ENCODE measurements at regions not wholly inside any gene's neighbourhood (a gene's known extent, or its start where the extent isn't known, plus 50 kb on each side); places are given as distances from the start of the nearest gene placed in this dataset.

GRCh38 chr12:65663097-65663496 lies 161.2 kb upstream of the HMGA2 start:
- DNase-seq (ENCODE audit: low read depth, low spot score), result no peak
- H3K4me3 ChIP-seq (ENCODE audit: low read depth, low read length), result no peak overlapping the region
- TF ChIP-seq, protein P1, sequence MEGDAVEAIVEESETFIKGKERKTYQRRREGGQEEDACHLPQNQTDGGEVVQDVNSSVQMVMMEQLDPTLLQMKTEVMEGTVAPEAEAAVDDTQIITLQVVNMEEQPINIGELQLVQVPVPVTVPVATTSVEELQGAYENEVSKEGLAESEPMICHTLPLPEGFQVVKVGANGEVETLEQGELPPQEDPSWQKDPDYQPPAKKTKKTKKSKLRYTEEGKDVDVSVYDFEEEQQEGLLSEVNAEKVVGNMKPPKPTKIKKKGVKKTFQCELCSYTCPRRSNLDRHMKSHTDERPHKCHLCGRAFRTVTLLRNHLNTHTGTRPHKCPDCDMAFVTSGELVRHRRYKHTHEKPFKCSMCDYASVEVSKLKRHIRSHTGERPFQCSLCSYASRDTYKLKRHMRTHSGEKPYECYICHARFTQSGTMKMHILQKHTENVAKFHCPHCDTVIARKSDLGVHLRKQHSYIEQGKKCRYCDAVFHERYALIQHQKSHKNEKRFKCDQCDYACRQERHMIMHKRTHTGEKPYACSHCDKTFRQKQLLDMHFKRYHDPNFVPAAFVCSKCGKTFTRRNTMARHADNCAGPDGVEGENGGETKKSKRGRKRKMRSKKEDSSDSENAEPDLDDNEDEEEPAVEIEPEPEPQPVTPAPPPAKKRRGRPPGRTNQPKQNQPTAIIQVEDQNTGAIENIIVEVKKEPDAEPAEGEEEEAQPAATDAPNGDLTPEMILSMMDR (IDR thresholded peaks at IDR 0.05; ENCODE audit: low read depth, low read length), result no peak
- in situ Hi-C loops (cut with HindIII; ENCODE audit: low sequenced_read_pairs), result no loop called here

DNA sequence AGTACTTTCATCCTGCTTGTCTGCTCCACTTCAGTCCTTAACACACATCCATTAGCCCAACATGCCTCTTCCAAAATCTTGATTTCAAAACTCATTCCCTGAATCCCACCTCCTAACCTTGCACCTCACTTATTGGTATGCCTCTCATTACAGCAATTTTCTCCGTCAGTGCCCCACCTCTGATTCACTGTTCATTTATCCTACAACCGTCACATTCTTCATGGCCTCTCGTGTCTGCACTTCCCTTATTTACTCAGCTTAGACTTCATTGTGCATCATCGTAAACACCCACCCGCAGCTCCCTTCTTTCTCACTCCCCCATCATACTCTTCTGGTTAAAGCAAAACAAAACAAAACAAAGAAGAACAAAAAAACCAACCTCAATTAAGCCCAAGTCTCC lies 160.6 kb upstream of the HMGA2 start:
- TF ChIP-seq, protein P1 (IDR thresholded peaks at IDR 0.05; ENCODE audit: low read depth, low read length), result no peak
- peak; percentile 56 for DNase-seq (ENCODE audit: low read depth, low spot score)
- H3K4me3 ChIP-seq (ENCODE audit: low read depth, low read length), result no peak overlapping the region
- in situ Hi-C loops (cut with HindIII; ENCODE audit: low sequenced_read_pairs), result no loop called here

DNA sequence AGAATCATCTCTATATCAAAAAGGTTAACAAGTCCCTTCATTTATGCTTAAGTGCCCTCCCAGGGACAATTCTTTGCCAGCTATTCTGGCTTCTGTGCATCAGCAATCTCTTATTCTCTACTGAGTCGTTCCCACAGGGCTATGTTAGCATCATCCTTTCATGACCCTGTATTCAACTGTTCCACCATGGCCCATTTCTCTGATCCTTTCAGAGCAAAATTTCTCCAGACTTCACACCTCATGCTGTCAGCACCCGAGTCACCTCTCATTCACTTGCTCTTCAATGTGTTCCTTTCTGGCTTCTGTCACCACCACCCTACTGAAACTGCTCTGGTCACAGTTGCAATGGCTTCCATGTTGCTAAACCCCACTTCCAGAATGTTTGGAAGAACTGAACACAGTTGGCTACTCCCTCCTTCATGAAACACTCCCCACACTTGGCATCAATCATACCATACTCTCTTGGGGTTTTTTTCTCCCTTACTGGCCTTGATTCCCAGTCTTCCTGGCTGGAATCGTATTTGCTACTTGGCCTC lies 159.5 kb upstream of the HMGA2 start:
- no peak for DNase-seq (ENCODE audit: low read depth, low spot score)
- TF ChIP-seq, protein P1 (IDR thresholded peaks at IDR 0.05; ENCODE audit: low read depth, low read length), result no peak
- in situ Hi-C loops (cut with HindIII; ENCODE audit: low sequenced_read_pairs), result no loop called here
- H3K4me3 ChIP-seq (ENCODE audit: low read depth, low read length), result no peak overlapping the region

DNA sequence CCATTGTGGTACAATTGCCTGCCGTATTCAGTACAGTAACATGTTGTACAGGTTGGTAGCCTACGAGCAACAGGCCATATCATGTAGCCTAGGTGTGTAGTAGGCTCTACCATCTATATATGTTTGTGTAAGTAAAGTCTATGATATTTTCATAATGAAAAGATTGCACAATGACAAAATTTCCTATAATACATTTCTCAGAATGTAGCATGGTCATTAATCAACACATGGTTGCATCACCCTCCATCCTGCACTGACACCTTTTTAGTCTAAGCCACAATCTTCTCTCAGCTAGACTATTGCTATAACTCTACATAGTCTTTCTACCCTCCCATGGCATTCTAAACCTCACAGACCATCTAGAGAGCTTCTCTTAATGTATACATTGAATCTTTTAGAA lies 158.5 kb upstream of the HMGA2 start:
- in situ Hi-C loops (cut with HindIII; ENCODE audit: low sequenced_read_pairs), result no loop called here
- no peak overlapping the region for H3K4me3 ChIP-seq (ENCODE audit: low read depth, low read length)
- TF ChIP-seq, protein P1 (IDR thresholded peaks at IDR 0.05; ENCODE audit: low read depth, low read length), result no peak
- no peak for DNase-seq (ENCODE audit: low read depth, low spot score)

DNA sequence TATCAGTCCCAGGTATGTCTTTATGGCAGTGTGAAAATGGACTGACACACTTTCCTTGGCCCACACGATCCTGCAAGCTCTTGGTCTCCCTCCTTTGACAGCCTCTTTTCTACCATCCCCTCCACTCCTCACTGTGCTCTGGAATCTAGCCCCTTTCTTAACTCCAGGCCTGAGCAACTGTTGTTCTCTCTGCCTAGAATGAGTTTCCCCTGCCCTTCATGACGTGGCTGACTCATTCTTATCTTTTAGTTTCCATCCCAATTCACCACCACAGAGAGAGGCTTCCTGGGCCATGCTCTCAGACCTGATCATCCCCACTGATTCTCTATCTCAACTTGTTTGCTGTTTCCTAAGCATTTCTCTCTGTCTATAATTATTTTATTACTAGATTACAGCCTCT lies 157.4 kb upstream of the HMGA2 start:
- TF ChIP-seq, protein P1 (IDR thresholded peaks at IDR 0.05; ENCODE audit: low read depth, low read length), result no peak
- DNase-seq (ENCODE audit: low read depth, low spot score), result peak; percentile 29
- H3K4me3 ChIP-seq (ENCODE audit: low read depth, low read length), result no peak overlapping the region
- in situ Hi-C loops (cut with HindIII; ENCODE audit: low sequenced_read_pairs), result no loop called here

- TF ChIP-seq, protein P1 (IDR thresholded peaks at IDR 0.05; ENCODE audit: low read depth, low read length), result no peak
- DNase-seq (ENCODE audit: low read depth, low spot score), result no peak
- H3K4me3 ChIP-seq (ENCODE audit: low read depth, low read length), result no peak overlapping the region
- in situ Hi-C loops (cut with HindIII; ENCODE audit: low sequenced_read_pairs), result no loop called here
Measured at GRCh38 chr12:65667932-65668331, 156.4 kb upstream of the HMGA2 start.
